AG04450 (cell line): ENCODE measurements at regions not wholly inside any gene's neighbourhood (a gene's known extent, or its start where the extent isn't known, plus 50 kb on each side); places are given as distances from the start of the nearest gene placed in this dataset.

ENCODE experiments used
- CTCF ChIA-PET: fragments of 300-600, 350-600 bp; formaldehyde crosslinking; extraction: SDS; loops from one replicate; lab custom pipeline; 2022; ENCODE audit warnings: antibody characterized with exemption, inconsistent platforms; lab: Charles Lee
- POLR2A ChIA-PET: fragments of 350-600 bp; formaldehyde crosslinking; extraction: SDS; loops from one replicate; lab custom pipeline; 2021; ENCODE audit warnings: antibody characterized with exemption, inconsistent platforms; lab: Yijun Ruan, JAX
- DNase-seq: peaks from one replicate; pipeline ENCODE4 v3.0.0-alpha.2; 2011; ENCODE audit warnings: low read depth, low spot score
- H3K27ac ChIP-seq: one replicate; pipeline ENCODE4 v1.5.1; 2012; ENCODE audit warnings: low read depth, low read length, control low read depth
- H3K27me3 ChIP-seq: one replicate; pipeline ENCODE4 v1.6.0; 2012; ENCODE audit warnings: low read length; ENCODE audit not compliant: control insufficient read depth, insufficient read depth
- H3K4me3 ChIP-seq: 2 replicates; pipeline ENCODE4 v1.5.1; 2011; ENCODE audit warnings: mild to moderate bottlenecking, low read depth, low read length, control low read depth
- H3K9me3 ChIP-seq: 2 replicates; pipeline ENCODE4 v1.5.1; 2012; ENCODE audit warnings: low read length; ENCODE audit not compliant: control insufficient read depth, insufficient read depth
- CTCF ChIP-seq: IDR thresholded peaks from 2 replicates; pipeline ENCODE4 v1.5.1; 2011; ENCODE audit warnings: low read depth, low read length, control low read depth, inconsistent platforms

GRCh38 chr5:92559331-92559730, 1021.7 kb downstream of the NR2F1-AS1 start:
- Histone ChIP-seq H3K27me3 (no peaks in the 10 kb centered on the region), H3K4me3 (no peak overlapping the region), H3K27ac (no peak overlapping the region), H3K9me3 (no peaks in the 10 kb centered on the region)
- ChIA-PET POLR2A (no interaction called here), CTCF (no interaction called here)
- DNase-seq: no peak
- no peak for TF ChIP-seq CTCF

GRCh38 chr5:92556747-92557146, 1024.3 kb downstream of the NR2F1-AS1 start:
- Histone ChIP-seq H3K27me3 (no peaks in the 10 kb centered on the region), H3K27ac (no peak overlapping the region), H3K9me3 (no peaks in the 10 kb centered on the region), H3K4me3 (no peak overlapping the region)
- POLR2A ChIA-PET: no interaction called here
- no peak for DNase-seq
- no peak for TF ChIP-seq CTCF
- CTCF ChIA-PET: interaction anchor here (0.6 kb wide), 1 partner anchor 11 kb away, joined by 3 read pairs; no protein-coding TSS in a partner anchor

GRCh38 chr5:92554447-92555085, 1026.5 kb downstream of the NR2F1-AS1 start:
- Histone ChIP-seq H3K27me3 (no peaks in the 10 kb centered on the region), H3K9me3 (no peaks in the 10 kb centered on the region), H3K27ac (no peak overlapping the region), H3K4me3 (no peak overlapping the region)
- no peak for TF ChIP-seq CTCF
- no peak for DNase-seq
- ChIA-PET CTCF (no interaction called here), POLR2A (no interaction called here)

- Histone ChIP-seq H3K4me3 (no peak overlapping the region), H3K27ac (no peak overlapping the region), H3K9me3 (no peaks in the 10 kb centered on the region), H3K27me3 (no peaks in the 10 kb centered on the region)
- ChIA-PET POLR2A (interaction anchor here (0.7 to 1.2 kb wide), 3 partner anchors 13 to 1124 kb away, joined by 3 to 5 read pairs (median 3); no protein-coding TSS in a partner anchor), CTCF (no interaction called here)
- TF ChIP-seq CTCF: no peak
- no peak for DNase-seq
These were observed 1027.7 kb downstream of the NR2F1-AS1 start for GRCh38 chr5:92553326-92553725.
